Trophoblast cell (in vitro differentiated cells and primary cell): ENCODE measurements at regions not wholly inside any gene's neighbourhood (a gene's known extent, or its start where the extent isn't known, plus 50 kb on each side); places are given as distances from the start of the nearest gene placed in this dataset.
A peak's percentile ranks its signal among the peaks of the same experiment; 100 is the strongest.

Experiments used
- DNase-seq, 2 donors: peaks; one replicate each; pipeline ENCODE4 v3.0.0-alpha.2; 2016
- H2AFZ ChIP-seq: 2 replicates; pipeline ENCODE4 v1.6.1; 2013; ENCODE audit warnings: low read length, moderate library complexity, mild to moderate bottlenecking; ENCODE audit not compliant: insufficient read depth, poor library complexity
- H2AK5ac ChIP-seq: 2 replicates; pipeline ENCODE4 v1.6.1; 2013; ENCODE audit warnings: mild to moderate bottlenecking, low read length
- H2BK120ac ChIP-seq: 2 replicates; pipeline ENCODE4 v1.6.1; 2013; ENCODE audit warnings: low read length, mild to moderate bottlenecking, moderate library complexity; ENCODE audit not compliant: insufficient read depth, poor library complexity
- H2BK12ac ChIP-seq: 2 replicates; pipeline ENCODE4 v1.6.1; 2013; ENCODE audit warnings: mild to moderate bottlenecking, low read length, moderate library complexity
- H2BK5ac ChIP-seq: 2 replicates; pipeline ENCODE4 v1.6.1; 2013; ENCODE audit warnings: low read length, low read depth, moderate library complexity, mild to moderate bottlenecking; ENCODE audit not compliant: poor library complexity
- H3K14ac ChIP-seq: 2 replicates; pipeline ENCODE4 v1.6.1; 2013; ENCODE audit warnings: mild to moderate bottlenecking, low read length
- H3K18ac ChIP-seq: 2 replicates; pipeline ENCODE4 v1.6.1; 2013; ENCODE audit warnings: mild to moderate bottlenecking, low read length
- H3K23ac ChIP-seq: 2 replicates; pipeline ENCODE4 v1.6.1; 2013; ENCODE audit warnings: low read length
- H3K27ac ChIP-seq: 2 replicates; pipeline ENCODE4 v1.5.1; 2013; ENCODE audit warnings: low read depth, mild to moderate bottlenecking, inconsistent platforms, low read length, moderate library complexity
- H3K27me3 ChIP-seq: 2 replicates; pipeline ENCODE4 v1.6.1; 2013; ENCODE audit warnings: inconsistent platforms, mild to moderate bottlenecking, low read length, moderate library complexity; ENCODE audit not compliant: insufficient read depth
- H3K36me3 ChIP-seq, 2 experiments: 1 replicate in 1 of 2; 2 replicates in 1 of 2; pipeline ENCODE4 v1.6.1; 2013; ENCODE audit warnings: low read length in 2 of 2, mild to moderate bottlenecking in 2 of 2, moderate library complexity in 1 of 2; ENCODE audit not compliant: insufficient read depth in 2 of 2, control insufficient read depth in 1 of 2
- H3K4ac ChIP-seq: 2 replicates; pipeline ENCODE4 v1.6.1; 2013; ENCODE audit warnings: low read depth, mild to moderate bottlenecking, low read length, moderate library complexity
- H3K4me1 ChIP-seq, 2 experiments: 1 replicate in 1 of 2; 2 replicates in 1 of 2; pipeline ENCODE4 v1.6.1; 2013; ENCODE audit warnings: low read length in 2 of 2, mild to moderate bottlenecking in 2 of 2, moderate library complexity in 1 of 2; ENCODE audit not compliant: insufficient read depth in 2 of 2, control insufficient read depth in 1 of 2
- H3K4me2 ChIP-seq: 2 replicates; pipeline ENCODE4 v1.6.1; 2013; ENCODE audit warnings: inconsistent platforms, mild to moderate bottlenecking, low read length, moderate library complexity
- H3K4me3 ChIP-seq: 2 replicates; pipeline ENCODE4 v1.5.1; 2013; ENCODE audit warnings: mild to moderate bottlenecking, low read depth, low read length, inconsistent platforms
- H3K79me1 ChIP-seq: one replicate; pipeline ENCODE4 v1.6.1; 2013; ENCODE audit warnings: low read length
- H3K79me2 ChIP-seq: 2 replicates; pipeline ENCODE4 v1.6.1; 2013; ENCODE audit warnings: low read length, mild to moderate bottlenecking; ENCODE audit not compliant: control insufficient read depth, insufficient read depth, poor library complexity
- H3K9ac ChIP-seq: 2 replicates; pipeline ENCODE4 v1.6.1; 2013; ENCODE audit warnings: mild to moderate bottlenecking, low read length
- H3K9me3 ChIP-seq: 2 replicates; pipeline ENCODE4 v1.6.1; 2013; ENCODE audit warnings: low read depth, mild to moderate bottlenecking, control low read depth, inconsistent platforms, low read length; ENCODE audit not compliant: insufficient read depth
- H4K12ac ChIP-seq: 2 replicates; pipeline ENCODE4 v1.6.1; 2013; ENCODE audit warnings: low read depth, mild to moderate bottlenecking, low read length, moderate library complexity
- H4K8ac ChIP-seq: 2 replicates; pipeline ENCODE4 v1.6.1; 2013; ENCODE audit warnings: low read depth, mild to moderate bottlenecking, low read length, moderate library complexity
- H4K91ac ChIP-seq: one replicate; pipeline ENCODE4 v1.6.1; 2013; ENCODE audit warnings: low read depth, mild to moderate bottlenecking, low read length, moderate library complexity
- WGBS: extraction: QIAGEN DNeasy Blood & Tissue Kit; methylation state at CpG from one replicate; pipeline ENCODE4 v1.1.7; 2013; ENCODE audit warnings: missing lambda C conversion rate; ENCODE audit not compliant: insufficient read length, insufficient coverage; ENCODE audit errors: extremely low coverage; 5-methylcytosine and 5-hydroxymethylcytosine counted together

DNA sequence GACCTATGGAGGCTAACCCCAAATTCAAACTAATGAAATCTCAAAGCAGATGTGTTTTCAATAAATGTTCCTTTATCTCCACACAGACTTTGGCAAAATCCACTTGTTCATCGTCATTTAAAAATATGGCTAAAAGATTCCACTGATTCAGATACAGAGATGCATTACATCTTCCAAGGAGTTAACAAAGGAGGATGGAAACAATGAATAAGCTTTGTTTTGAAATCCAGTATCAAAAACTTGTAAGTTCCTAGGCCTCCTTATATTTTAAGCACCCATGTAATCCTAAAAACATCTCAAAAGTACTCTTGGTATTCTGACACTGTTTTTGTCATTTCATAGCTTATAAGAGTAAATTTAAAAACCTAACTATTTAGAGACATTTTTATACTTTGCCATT is 345.6 kb upstream of the ACTBL2 start:
- H2AFZ ChIP-seq = no peak overlapping the region
- no peak overlapping the region for H2BK5ac ChIP-seq
- H3K36me3 ChIP-seq = no peaks in the 10 kb centered on the region
- H3K4me1 ChIP-seq = no peaks in the 10 kb centered on the region
- H3K18ac ChIP-seq = no peak overlapping the region
- no peak overlapping the region for H3K23ac ChIP-seq
- H3K79me1 ChIP-seq = peaks cover 10% of the 10 kb centered on the region
- no peaks in the 10 kb centered on the region for H3K9me3 ChIP-seq
- no peak overlapping the region for H4K91ac ChIP-seq
- H3K4me3 ChIP-seq = no peak overlapping the region
- H4K12ac ChIP-seq = no peak overlapping the region
- no peak overlapping the region for H2BK120ac ChIP-seq
- no peak overlapping the region for H3K4ac ChIP-seq
- no peak overlapping the region for H2AK5ac ChIP-seq
- no peak overlapping the region for H3K14ac ChIP-seq
- WGBS = no CpG with 5 or more reads among the region's 1 CpG
- no peak overlapping the region for H3K9ac ChIP-seq
- H3K79me2 ChIP-seq = peaks cover 2% of the 10 kb centered on the region
- no peak overlapping the region for H2BK12ac ChIP-seq
- no peak overlapping the region for H3K4me2 ChIP-seq
- no peak overlapping the region for H4K8ac ChIP-seq
- no peak overlapping the region for H3K27ac ChIP-seq
- peak in 1 of 2 donors; percentile 27 for DNase-seq
- no peaks in the 10 kb centered on the region for H3K27me3 ChIP-seq

DNA sequence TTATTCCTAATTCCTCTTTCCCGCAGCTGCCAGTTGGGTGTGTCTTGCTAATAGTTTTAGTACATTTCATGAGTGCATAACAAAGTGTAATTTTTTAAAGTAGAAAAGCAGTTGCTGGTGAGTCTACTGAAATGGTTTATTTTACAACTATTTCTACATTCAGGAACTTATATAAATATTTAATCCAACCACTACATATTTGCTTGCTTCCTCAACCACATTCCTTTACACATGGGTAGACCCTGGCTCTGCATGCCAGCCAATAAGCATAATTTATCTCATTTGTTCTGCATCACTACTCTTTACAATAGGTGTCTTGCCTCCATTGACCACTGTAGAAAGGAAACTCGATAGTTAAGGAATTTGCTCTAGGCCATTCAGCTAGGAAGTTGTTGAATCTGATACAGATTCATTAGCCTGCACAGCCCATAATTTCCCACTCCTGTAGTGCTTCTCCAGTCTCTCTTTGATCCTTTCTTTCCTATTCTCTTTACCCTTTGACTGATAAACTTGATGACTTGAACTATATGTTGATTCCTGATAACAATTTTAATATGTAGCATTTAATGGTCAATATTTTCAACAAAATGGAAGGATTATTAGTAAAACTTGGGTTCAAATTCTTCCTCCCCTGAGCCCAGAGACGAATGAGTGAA is 342.5 kb upstream of the ACTBL2 start:
- H3K4ac ChIP-seq = no peak overlapping the region
- H3K36me3 ChIP-seq = no peaks in the 10 kb centered on the region
- H4K91ac ChIP-seq = no peak overlapping the region
- no peak overlapping the region for H2BK120ac ChIP-seq
- H3K79me2 ChIP-seq = no peaks in the 10 kb centered on the region
- no peak overlapping the region for H2AFZ ChIP-seq
- H3K4me3 ChIP-seq = no peak overlapping the region
- no peak overlapping the region for H2BK5ac ChIP-seq
- no peak overlapping the region for H2BK12ac ChIP-seq
- H2AK5ac ChIP-seq = no peak overlapping the region
- H3K23ac ChIP-seq = no peak overlapping the region
- H3K4me2 ChIP-seq = no peak overlapping the region
- H4K12ac ChIP-seq = no peak overlapping the region
- no peaks in the 10 kb centered on the region for H3K4me1 ChIP-seq
- H3K79me1 ChIP-seq = peaks cover 2% of the 10 kb centered on the region
- H3K14ac ChIP-seq = no peak overlapping the region
- H3K9ac ChIP-seq = no peak overlapping the region
- H4K8ac ChIP-seq = no peak overlapping the region
- no peak overlapping the region for H3K18ac ChIP-seq
- peak in 1 of 2 donors; percentile 45 for DNase-seq
- no peak overlapping the region for H3K27ac ChIP-seq
- no CpG with 5 or more reads among the region's 3 CpGs for WGBS
- no peaks in the 10 kb centered on the region for H3K9me3 ChIP-seq
- H3K27me3 ChIP-seq = no peaks in the 10 kb centered on the region

DNA sequence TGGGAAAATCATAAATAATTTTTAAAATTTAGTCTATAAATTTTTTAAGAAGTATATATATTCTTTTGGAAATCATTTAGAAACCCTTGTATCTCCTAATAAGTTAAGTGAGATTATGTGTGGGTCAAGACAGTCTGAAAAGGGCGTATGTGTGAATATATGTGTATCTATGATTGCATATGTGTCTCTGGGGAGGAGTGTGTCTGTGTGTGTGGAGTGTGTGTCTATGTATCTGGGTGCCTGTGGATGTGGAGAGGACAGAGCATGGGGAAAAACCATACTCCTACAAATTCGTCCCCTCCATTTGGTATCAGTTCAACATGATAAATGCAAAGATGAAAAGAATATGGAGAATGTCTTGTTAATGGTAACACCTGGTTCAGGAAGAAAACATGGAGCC is 342.0 kb upstream of the ACTBL2 start:
- no peaks in the 10 kb centered on the region for H3K36me3 ChIP-seq
- DNase-seq = no peak
- no peak overlapping the region for H2BK5ac ChIP-seq
- H3K4me2 ChIP-seq = no peak overlapping the region
- H3K4ac ChIP-seq = no peak overlapping the region
- no peaks in the 10 kb centered on the region for H3K4me1 ChIP-seq
- H3K18ac ChIP-seq = no peak overlapping the region
- no peak overlapping the region for H2BK120ac ChIP-seq
- no peaks in the 10 kb centered on the region for H3K79me2 ChIP-seq
- no peak overlapping the region for H3K23ac ChIP-seq
- H3K9me3 ChIP-seq = no peaks in the 10 kb centered on the region
- H3K14ac ChIP-seq = no peak overlapping the region
- no peak overlapping the region for H4K8ac ChIP-seq
- H4K12ac ChIP-seq = no peak overlapping the region
- H3K27me3 ChIP-seq = no peaks in the 10 kb centered on the region
- WGBS = no CpG with 5 or more reads among the region's 2 CpGs
- H3K27ac ChIP-seq = no peak overlapping the region
- H4K91ac ChIP-seq = no peak overlapping the region
- peaks cover 2% of the 10 kb centered on the region for H3K79me1 ChIP-seq
- no peak overlapping the region for H3K4me3 ChIP-seq
- no peak overlapping the region for H3K9ac ChIP-seq
- H2AFZ ChIP-seq = no peak overlapping the region
- no peak overlapping the region for H2AK5ac ChIP-seq
- H2BK12ac ChIP-seq = no peak overlapping the region

GRCh38 chr5:57824047-57824446 is 341.4 kb upstream of the ACTBL2 start:
- Histone ChIP-seq H3K4me1 (no peaks in the 10 kb centered on the region), H4K91ac (no peak overlapping the region), H3K18ac (no peak overlapping the region), H2AFZ (no peak overlapping the region), H3K79me2 (no peaks in the 10 kb centered on the region), H3K9me3 (no peaks in the 10 kb centered on the region), H4K8ac (no peak overlapping the region), H3K4me2 (no peak overlapping the region), H3K14ac (no peak overlapping the region), H2AK5ac (no peak overlapping the region), H2BK5ac (no peak overlapping the region), H3K9ac (no peak overlapping the region), H4K12ac (no peak overlapping the region), H3K23ac (no peak overlapping the region), H3K79me1 (no peaks in the 10 kb centered on the region), H2BK120ac (no peak overlapping the region), H3K4ac (no peak overlapping the region), H3K36me3 (no peaks in the 10 kb centered on the region), H3K27me3 (no peaks in the 10 kb centered on the region), H3K4me3 (no peak overlapping the region), H2BK12ac (no peak overlapping the region), H3K27ac (no peak overlapping the region)
- no CpG with 5 or more reads among the region's 2 CpGs for WGBS
- DNase-seq = peak; percentile 13 to 62
